IMR-90 (cell line): ENCODE measurements at regions not wholly inside any gene's neighbourhood (a gene's known extent, or its start where the extent isn't known, plus 50 kb on each side); places are given as distances from the start of the nearest gene placed in this dataset.

Experiments used
- ATAC-seq: fragments of 200-7000 bp; cut with Tn5 transposase; 2 replicates; pipeline ENCODE4 v1.9.1; 2020; ENCODE audit warnings: low read depth, mild to moderate bottlenecking, moderate library complexity
- BruUV-seq: library from RNA; stranded (reverse); fragments of 400-500 nt; replicated peaks from 2 replicates; lab custom pipeline; 2021; lab: Mats Ljungman, UMichigan
- CTCF ChIA-PET: fragments of 300-600 bp; formaldehyde crosslinking; extraction: SDS; loops from one replicate; lab custom pipeline; 2021; ENCODE audit warnings: antibody characterized with exemption; lab: Yijun Ruan, JAX
- POLR2A ChIA-PET: fragments of 300-600 bp; sonication (Branson Sonifier 250); formaldehyde crosslinking; loops from one replicate; lab custom pipeline; 2022; ENCODE audit warnings: antibody characterized with exemption; ENCODE audit not compliant: unreplicated experiment; lab: Charles Lee
- DNase-seq: peaks from one replicate; pipeline ENCODE4 v3.0.0; 2013
- H2AFZ ChIP-seq: replicated peaks from 2 replicates; pipeline ENCODE3; 2013; ENCODE audit warnings: low read length, mild to moderate bottlenecking; ENCODE audit not compliant: poor library complexity
- H2AK5ac ChIP-seq: 2 replicates; pipeline ENCODE4 v1.6.1; 2013; ENCODE audit warnings: low read depth, low read length, inconsistent platforms
- H2AK9ac ChIP-seq: replicated peaks from 2 replicates; pipeline ENCODE3; 2013; ENCODE audit warnings: mild to moderate bottlenecking, low read depth, low read length, moderate library complexity; ENCODE audit not compliant: poor library complexity
- H2BK120ac ChIP-seq: 2 replicates; pipeline ENCODE4 v1.6.1; 2013; ENCODE audit warnings: low read depth, low read length, inconsistent platforms
- H2BK15ac ChIP-seq: 3 replicates; pipeline ENCODE4 v1.6.1; 2013; ENCODE audit warnings: low read depth, low read length, inconsistent platforms
- H2BK20ac ChIP-seq: 2 replicates; pipeline ENCODE4 v1.6.1; 2013; ENCODE audit warnings: low read depth, mild to moderate bottlenecking, inconsistent platforms, low read length, moderate library complexity
- H2BK5ac ChIP-seq: 2 replicates; pipeline ENCODE4 v1.6.1; 2013; ENCODE audit warnings: mild to moderate bottlenecking, low read depth, low read length, inconsistent platforms; ENCODE audit not compliant: poor library complexity, severe bottlenecking
- H3K14ac ChIP-seq: replicated peaks from 2 replicates; pipeline ENCODE4 v1.6.1; 2013; ENCODE audit warnings: low read depth, low read length, inconsistent platforms
- H3K18ac ChIP-seq: 2 replicates; pipeline ENCODE4 v1.6.1; 2013; ENCODE audit warnings: low read depth, low read length, control low read depth
- H3K23ac ChIP-seq: 2 replicates; pipeline ENCODE4 v1.6.1; 2013; ENCODE audit warnings: low read depth, low read length, inconsistent platforms
- H3K27ac ChIP-seq: 2 replicates; pipeline ENCODE4 v1.5.1; 2013; ENCODE audit warnings: mild to moderate bottlenecking, control low read depth, low read length; ENCODE audit not compliant: insufficient read depth
- H3K27me3 ChIP-seq: 2 replicates; pipeline ENCODE4 v1.6.1; 2013; ENCODE audit warnings: low read length; ENCODE audit not compliant: control insufficient read depth, insufficient read depth
- H3K36me3 ChIP-seq: 2 replicates; pipeline ENCODE4 v1.6.1; 2013; ENCODE audit warnings: low read length, mixed read lengths; ENCODE audit not compliant: control insufficient read depth, insufficient read depth
- H3K4ac ChIP-seq: 2 replicates; pipeline ENCODE4 v1.6.1; 2013; ENCODE audit warnings: low read depth, low read length, inconsistent platforms
- H3K4me1 ChIP-seq: 2 replicates; pipeline ENCODE4 v1.6.1; 2013; ENCODE audit warnings: low read length, mixed read lengths; ENCODE audit not compliant: control insufficient read depth, insufficient read depth
- H3K4me2 ChIP-seq: 2 replicates; pipeline ENCODE4 v1.6.1; 2013; ENCODE audit warnings: low read depth, mild to moderate bottlenecking, control low read depth, low read length, moderate library complexity
- H3K4me3 ChIP-seq: 2 replicates; pipeline ENCODE4 v1.5.1; 2013; ENCODE audit warnings: low read depth, mild to moderate bottlenecking, control low read depth, low read length, moderate library complexity; ENCODE audit not compliant: insufficient read depth
- H3K56ac ChIP-seq: 2 replicates; pipeline ENCODE4 v1.6.1; 2013; ENCODE audit warnings: low read length, inconsistent platforms; ENCODE audit not compliant: insufficient read depth; ENCODE audit errors: extremely low read depth
- H3K79me1 ChIP-seq, 2 experiments: 2 replicates each; pipeline ENCODE4 v1.6.1; 2013; ENCODE audit warnings: low read length in 2 of 2, inconsistent platforms in 1 of 2, low read depth in 1 of 2
- H3K9ac ChIP-seq: 2 replicates; pipeline ENCODE4 v1.6.1; 2013; ENCODE audit warnings: low read depth, low read length, control low read depth
- H3K9me1 ChIP-seq: 2 replicates; pipeline ENCODE4 v1.6.1; 2013; ENCODE audit warnings: low read length, inconsistent platforms; ENCODE audit not compliant: insufficient read depth
- H3K9me3 ChIP-seq: 2 replicates; pipeline ENCODE4 v1.6.1; 2013; ENCODE audit warnings: low read length; ENCODE audit not compliant: control insufficient read depth, insufficient read depth
- H4K20me1 ChIP-seq: 2 replicates; pipeline ENCODE4 v1.6.1; 2013; ENCODE audit warnings: low read length, inconsistent platforms; ENCODE audit not compliant: insufficient read depth
- H4K5ac ChIP-seq: 2 replicates; pipeline ENCODE4 v1.6.1; 2013; ENCODE audit warnings: mild to moderate bottlenecking, low read depth, low read length, control low read depth
- H4K8ac ChIP-seq, 2 experiments: 2 replicates each; pipeline ENCODE4 v1.6.1; 2013; ENCODE audit warnings: low read depth in 2 of 2, low read length in 2 of 2, control low read depth in 1 of 2, inconsistent platforms in 1 of 2
- H4K91ac ChIP-seq: 2 replicates; pipeline ENCODE4 v1.6.1; 2013; ENCODE audit warnings: low read depth, low read length, inconsistent platforms; ENCODE audit not compliant: insufficient read depth
- BHLHE40 ChIP-seq: fragments of 150-350 bp; IDR thresholded peaks from 2 replicates; pipeline ENCODE4 v1.6.1; 2016; ENCODE audit warnings: mild to moderate bottlenecking, low read depth, low read length
- CEBPB ChIP-seq: IDR thresholded peaks from 2 replicates; pipeline ENCODE4 v1.6.1; 2012; ENCODE audit warnings: low read depth, low read length, improper control_type of control experiment
- CTCF ChIP-seq: conservative IDR thresholded peaks from 2 replicates; pipeline ENCODE4 v1.5.1; 2012; ENCODE audit warnings: mild to moderate bottlenecking, low read depth, low read length, improper control_type of control experiment
- ELK1 ChIP-seq: fragments of 150-350 bp; IDR thresholded peaks from 2 replicates; pipeline ENCODE4 v1.6.1; 2016; ENCODE audit warnings: low read depth, mild to moderate bottlenecking, low read length, moderate library complexity, borderline replicate concordance
- FOS ChIP-seq: fragments of 150-350 bp; IDR thresholded peaks from 2 replicates; pipeline ENCODE4 v1.6.1; 2016; ENCODE audit warnings: low read depth, low read length
- MXI1 ChIP-seq: IDR thresholded peaks from 2 replicates; pipeline ENCODE4 v1.6.1; 2012; ENCODE audit warnings: low read depth, mild to moderate bottlenecking, low read length, moderate library complexity, borderline replicate concordance
- NFE2L2 ChIP-seq: fragments of 150-350 bp; IDR thresholded peaks from 2 replicates; pipeline ENCODE4 v1.6.1; 2016; ENCODE audit warnings: low read depth, mild to moderate bottlenecking, low read length
- POLR2A ChIP-seq: IDR thresholded peaks from 2 replicates; pipeline ENCODE4 v1.6.1; 2012; ENCODE audit warnings: mild to moderate bottlenecking, low read depth, low read length
- RAD21 ChIP-seq: IDR thresholded peaks from 2 replicates; pipeline ENCODE4 v1.6.1; 2012; ENCODE audit warnings: low read length, improper control_type of control experiment
- RFX5 ChIP-seq: IDR thresholded peaks from 2 replicates; pipeline ENCODE4 v1.8.0; 2012; ENCODE audit warnings: low read depth, mild to moderate bottlenecking, low read length, moderate library complexity
- SMC3 ChIP-seq: fragments of 150-350 bp; IDR thresholded peaks from 2 replicates; pipeline ENCODE4 v1.6.1; 2016; ENCODE audit warnings: low read depth, mild to moderate bottlenecking, antibody characterized with exemption, low read length, moderate library complexity
- USF2 ChIP-seq: fragments of 150-350 bp; IDR thresholded peaks from 2 replicates; pipeline ENCODE4 v1.6.1; 2017; ENCODE audit warnings: mild to moderate bottlenecking, antibody characterized with exemption, low read length, low read depth
- WGBS, 2 experiments: methylation state at CpG; one replicate each; pipeline versions ENCODE4 v1.1.5 to v1.1.7; 2013; ENCODE audit warnings: missing lambda C conversion rate in 2 of 2; ENCODE audit not compliant: insufficient read length in 1 of 2; ENCODE audit errors: extremely low coverage in 2 of 2; 5-methylcytosine and 5-hydroxymethylcytosine counted together
- dilution Hi-C: fragments of 300-500 bp; cut with HindIII; formaldehyde crosslinking; loops from one replicate; pipeline ENCODE4 v1.14.3; 2018; ENCODE audit warnings: low sequenced_read_pairs; ENCODE audit not compliant: unreplicated experiment
- in situ Hi-C: fragments of 300-500 bp; cut with MboI; formaldehyde crosslinking; loops from 3 replicates; pipeline ENCODE4 v1.14.3; 2019; ENCODE audit warnings: low sequenced_read_pairs, inconsistent platforms, mixed read lengths
- intact Hi-C: fragments of 100-400 bp; cut with micrococcal nuclease; formaldehyde crosslinking; loops from 2 replicates; pipeline ENCODE4 v1.10.0; 2022

GRCh38 chr13:31044364-31045285 lies 112.2 kb downstream of the TEX26 start:
- BruUV-seq, result no TSS peak
- no peak overlapping the region for H2AK9ac ChIP-seq
- DNase-seq (peak; percentile 81), ATAC-seq (peak; percentile 72)
- no peaks in the 10 kb centered on the region for H4K20me1 ChIP-seq
- dilution Hi-C loops, result no loop called here
- peaks cover 20% of the 10 kb centered on the region for H3K4me1 ChIP-seq
- peak overlapping the region; percentile 94 for H4K91ac ChIP-seq
- peak overlapping the region; percentile 96 for H2BK20ac ChIP-seq
- no peaks in the 10 kb centered on the region for H3K36me3 ChIP-seq
- intact Hi-C loops, result loop anchor here (1.0 to 5.0 kb wide), 9 partner anchors 67 to 912 kb away; partner anchors contain the start of genes HMGB1, HSPH1 and USPL1
- peak overlapping the region; percentile 96 for H3K4ac ChIP-seq
- H2BK5ac ChIP-seq, result peak overlapping the region; percentile 92
- H3K9ac ChIP-seq, result peak overlapping the region; percentile 22; the same call in 1 of the 2 replicates
- peak overlapping the region; percentile 97 for H2BK120ac ChIP-seq
- H2AFZ ChIP-seq, result peak overlapping the region; percentile 38
- peak overlapping the region; percentile 92; the same call in 1 of the 2 replicates for H3K56ac ChIP-seq
- in situ Hi-C loops, result loop anchor here (10.0 to 25.0 kb wide), 3 partner anchors 407 to 907 kb away; partner anchors contain the start of gene HMGB1
- H3K27me3 ChIP-seq, result no peaks in the 10 kb centered on the region
- H3K14ac ChIP-seq, result peak overlapping the region; percentile 90; the same call in 1 of the 2 replicates
- H4K8ac ChIP-seq, result peak overlapping the region; percentile 78 to 92
- POLR2A ChIA-PET, result interaction anchor here (1.0 to 1.5 kb wide), 2 partner anchors 175 to 179 kb away, joined by 5 to 6 read pairs; no protein-coding TSS in a partner anchor
- no peak overlapping the region for H3K4me2 ChIP-seq
- peak overlapping the region; percentile 81 for H2BK15ac ChIP-seq
- no peaks in the 10 kb centered on the region for H3K9me3 ChIP-seq
- peaks cover 14% of the 10 kb centered on the region; the same call in 1 of the 2 replicates for H3K9me1 ChIP-seq
- peak overlapping the region; percentile 80 for H3K27ac ChIP-seq
- WGBS, 2 experiments, result 19% methylated on average over 7 of the region's 18 CpGs; no CpG with 5 or more reads in 1 of the 2 experiments
- CTCF ChIA-PET, result interaction anchor here (0.6 to 1.3 kb wide), 13 partner anchors 12 to 588 kb away, joined by 3 to 5 read pairs (median 3); no protein-coding TSS in a partner anchor
- peak overlapping the region; percentile 83; the same call in 1 of the 2 replicates for H4K5ac ChIP-seq
- H3K79me1 ChIP-seq, result no peaks in the 10 kb centered on the region; a peak in 1 of 4 replicates
- H3K23ac ChIP-seq, result 0 out of 2 replicates have a peak overlapping the region, but pooled peaks have one; percentile 35
- peak overlapping the region; percentile 95 for H2AK5ac ChIP-seq
- no peak overlapping the region for H3K4me3 ChIP-seq
- H3K18ac ChIP-seq, result peak overlapping the region; percentile 90; the same call in 1 of the 2 replicates
- TF ChIP-seq RFX5, result no peak
- TF ChIP-seq MXI1, result no peak
- no peak for TF ChIP-seq FOS
- TF ChIP-seq POLR2A, result peak; percentile 12; the same call in 1 of the 2 replicates
- no peak for TF ChIP-seq NFE2L2
- peak; percentile 97 for TF ChIP-seq CTCF
- no peak for TF ChIP-seq ELK1
- 0 out of 2 replicates have a peak, but pooled peaks have one; percentile 6 for TF ChIP-seq BHLHE40
- peak; percentile 79 for TF ChIP-seq SMC3
- TF ChIP-seq USF2, result no peak
- TF ChIP-seq CEBPB, result no peak
- peak; percentile 99 for TF ChIP-seq RAD21
